ENCODE measurements at regions not wholly inside any gene's neighbourhood (a gene's known extent, or its start where the extent isn't known, plus 50 kb on each side); places are given as distances from the start of the nearest gene placed in this dataset.

GRCh38 chr2:238696786-238697185 lies 151.1 kb upstream of the TWIST2 start:
- no peak for TF ChIP-seq CTCF (IDR thresholded peaks at IDR 0.05)
- no peak for TF ChIP-seq POLR2A (IDR thresholded peaks at IDR 0.05)
